GM23338 (cell line): ENCODE measurements at regions not wholly inside any gene's neighbourhood (a gene's known extent, or its start where the extent isn't known, plus 50 kb on each side); places are given as distances from the start of the nearest gene placed in this dataset.

Source experiments
- ATAC-seq: fragments of 200-7000 bp; cut with Tn5 transposase; 3 replicates; pipeline ENCODE4 v1.9.1; 2020
- DNase-seq: peaks from one replicate; pipeline ENCODE4 v3.0.0-alpha.2; 2015; ENCODE audit warnings: low spot score
- H2AFZ ChIP-seq: fragments of 200-600 bp; sonication (generic); 2 replicates; pipeline ENCODE4 v1.8.0; 2016; ENCODE audit warnings: antibody characterized with exemption, mild to moderate bottlenecking, moderate library complexity
- H3F3A ChIP-seq: fragments of 200-600 bp; sonication (generic); replicated peaks from 2 replicates; pipeline ENCODE4 v1.8.0; 2017; ENCODE audit warnings: antibody characterized with exemption, mixed run types, low read depth
- H3K27ac ChIP-seq: fragments of 200-600 bp; sonication (generic); 2 replicates; pipeline ENCODE4 v1.6.1; 2016; ENCODE audit warnings: low read depth
- H3K27me3 ChIP-seq: fragments of 200-600 bp; sonication (generic); 2 replicates; pipeline ENCODE4 v1.8.0; 2016; ENCODE audit warnings: mild to moderate bottlenecking, mixed run types, moderate library complexity; ENCODE audit not compliant: insufficient read depth
- H3K36me3 ChIP-seq: fragments of 200-600 bp; sonication (generic); 2 replicates; pipeline ENCODE4 v1.8.0; 2016; ENCODE audit warnings: mild to moderate bottlenecking; ENCODE audit not compliant: insufficient read depth
- H3K4me1 ChIP-seq: fragments of 200-600 bp; sonication (generic); 2 replicates; pipeline ENCODE4 v1.8.0; 2016; ENCODE audit warnings: mild to moderate bottlenecking, moderate library complexity; ENCODE audit not compliant: insufficient read depth
- H3K4me2 ChIP-seq: fragments of 200-600 bp; sonication (generic); 2 replicates; pipeline ENCODE4 v1.7.1; 2017; ENCODE audit warnings: mixed run types
- H3K4me3 ChIP-seq: fragments of 200-600 bp; sonication (generic); 2 replicates; pipeline ENCODE4 v1.6.1; 2016; ENCODE audit warnings: mixed run types
- H3K79me2 ChIP-seq: fragments of 200-600 bp; sonication (generic); replicated peaks from 2 replicates; pipeline ENCODE4 v1.8.0; 2017; ENCODE audit warnings: mild to moderate bottlenecking; ENCODE audit not compliant: insufficient read depth
- H3K9me2 ChIP-seq: fragments of 200-600 bp; sonication (generic); 2 replicates; pipeline ENCODE4 v1.8.0; 2017; ENCODE audit not compliant: insufficient read depth
- H4K20me1 ChIP-seq: fragments of 200-600 bp; sonication (generic); replicated peaks from 2 replicates; pipeline ENCODE4 v1.8.0; 2017; ENCODE audit warnings: mild to moderate bottlenecking; ENCODE audit not compliant: insufficient read depth
- H3K27ac Mint-ChIP-seq: 2 replicates; pipeline ENCODE4 v1.8.0; 2020; ENCODE audit warnings: inconsistent platforms, mild to moderate bottlenecking, moderate library complexity, mixed read lengths
- H3K27me3 Mint-ChIP-seq: 3 replicates; pipeline ENCODE4 v1.8.0; 2022; ENCODE audit warnings: low read depth, mild to moderate bottlenecking, moderate library complexity, mixed read lengths, inconsistent platforms; ENCODE audit not compliant: insufficient read depth, poor library complexity
- H3K36me3 Mint-ChIP-seq: 3 replicates; pipeline ENCODE4 v1.8.0; 2021; ENCODE audit warnings: low read depth, mild to moderate bottlenecking, inconsistent platforms, moderate library complexity, mixed read lengths
- H3K4me1 Mint-ChIP-seq: 3 replicates; pipeline ENCODE4 v1.8.0; 2020; ENCODE audit warnings: mild to moderate bottlenecking, inconsistent platforms, mixed read lengths
- H3K4me3 Mint-ChIP-seq: 3 replicates; pipeline ENCODE4 v1.8.0; 2021; ENCODE audit warnings: moderate library complexity, mild to moderate bottlenecking, inconsistent platforms, mixed read lengths
- H3K9me3 Mint-ChIP-seq: 3 replicates; pipeline ENCODE4 v1.8.0; 2020; ENCODE audit warnings: moderate library complexity, mild to moderate bottlenecking, inconsistent platforms, mixed read lengths
- CREB1 ChIP-seq: fragments of 250-450 bp; sonication (Bioruptor Pico); IDR thresholded peaks from 2 replicates; pipeline ENCODE4 v1.5.0; 2020; ENCODE audit warnings: low read depth, mild to moderate bottlenecking, moderate library complexity
- EZH2 ChIP-seq: fragments of 200-600 bp; sonication (generic); IDR thresholded peaks from one replicate; pipeline ENCODE4 v1.8.0; 2017; ENCODE audit warnings: antibody characterized with exemption, mild to moderate bottlenecking, low read depth; ENCODE audit not compliant: unreplicated experiment
- EZH2phosphoT487 ChIP-seq: fragments of 200-600 bp; sonication (generic); IDR thresholded peaks from one replicate; pipeline ENCODE4 v1.8.1; 2018; ENCODE audit warnings: antibody characterized with exemption; ENCODE audit not compliant: unreplicated experiment
- JUNB ChIP-seq: IDR thresholded peaks from one replicate; pipeline ENCODE4 v1.6.1; 2016; ENCODE audit warnings: antibody characterized with exemption; ENCODE audit not compliant: unreplicated experiment
- NANOG ChIP-seq: IDR thresholded peaks from 2 replicates; pipeline ENCODE4 v1.6.1; 2016; ENCODE audit warnings: antibody characterized with exemption, borderline replicate concordance
- POLR2AphosphoS5 ChIP-seq: IDR thresholded peaks from 2 replicates; pipeline ENCODE4 v1.6.1; 2016; ENCODE audit warnings: antibody characterized with exemption, low read depth
- STAT1 ChIP-seq: IDR thresholded peaks from one replicate; pipeline ENCODE4 v1.6.1; 2016; ENCODE audit warnings: antibody characterized with exemption; ENCODE audit not compliant: unreplicated experiment
- ZNF114 ChIP-seq: fragments of 250-450 bp; sonication (Bioruptor Pico); IDR thresholded peaks from 2 replicates; pipeline ENCODE4 v1.5.0; 2020; ENCODE audit warnings: mild to moderate bottlenecking, moderate library complexity
- ZNF331 ChIP-seq: fragments of 250-450 bp; sonication (Bioruptor Pico); IDR thresholded peaks from 2 replicates; pipeline ENCODE4 v1.5.0; 2020; ENCODE audit warnings: low read depth, mild to moderate bottlenecking, moderate library complexity
- TF ChIP-seq, protein P1 (sequence below): IDR thresholded peaks from one replicate; pipeline ENCODE4 v1.6.1; 2018; ENCODE audit warnings: antibody characterized with exemption; ENCODE audit not compliant: unreplicated experiment

DNA sequence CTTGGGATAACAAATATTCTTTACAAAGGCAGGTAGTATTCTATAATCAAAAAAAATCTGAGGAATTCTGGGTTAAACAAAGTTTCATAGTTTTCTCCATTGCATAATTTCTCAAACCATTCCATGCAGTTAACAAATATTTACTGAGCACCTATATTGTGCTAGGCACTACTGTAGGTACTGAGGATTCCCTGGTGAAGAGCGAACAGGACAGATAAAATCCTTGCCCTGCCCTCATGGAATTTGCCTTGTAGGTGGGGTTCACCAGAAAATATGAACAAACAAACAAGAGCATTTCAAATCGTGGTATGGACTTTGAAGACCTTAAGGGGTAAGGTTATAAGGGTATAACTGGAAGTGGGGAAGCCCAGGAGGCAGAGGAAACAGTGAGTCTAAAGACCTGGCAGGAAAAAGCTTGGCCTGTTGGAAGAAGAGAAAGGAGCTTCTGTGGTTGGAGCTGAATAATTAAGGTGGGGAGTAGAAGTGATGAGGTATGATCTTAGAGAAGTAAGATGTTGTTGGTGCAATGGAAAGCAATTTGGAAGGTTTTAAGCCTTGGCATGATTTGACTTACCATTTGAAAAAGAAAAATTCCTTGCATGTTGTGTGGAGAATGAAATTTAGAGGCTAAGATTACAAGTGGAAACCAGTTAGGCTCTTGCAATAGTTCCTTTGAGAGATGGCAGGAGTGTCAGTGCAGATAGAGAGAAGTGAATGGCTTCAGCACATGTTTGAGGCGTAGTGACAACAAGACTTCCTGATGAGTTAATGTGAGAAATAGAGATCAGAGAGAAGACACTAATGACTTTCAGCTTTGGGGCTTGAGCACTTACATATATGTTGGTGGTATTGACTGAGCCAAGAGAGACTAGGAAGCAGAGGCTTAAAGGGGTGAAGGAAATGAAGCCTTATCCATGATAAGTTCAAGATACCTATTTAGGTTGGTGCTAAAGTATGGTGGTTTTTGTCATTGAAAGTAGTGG, 55.7 kb upstream of the PICALM start:
- H3K4me3 ChIP-seq: no peak overlapping the region
- H3K27me3 Mint-ChIP-seq: peaks cover 3% of the 10 kb centered on the region
- H3K4me1 Mint-ChIP-seq: no peaks in the 10 kb centered on the region
- H3K27me3 ChIP-seq: no peaks in the 10 kb centered on the region
- no peak for DNase-seq
- no peak overlapping the region for H3K4me2 ChIP-seq
- H2AFZ ChIP-seq: no peak overlapping the region
- no peak overlapping the region for H3K27ac ChIP-seq
- H3K9me2 ChIP-seq: 0 out of 2 replicates have a peak, but pooled peaks cover 8% of the 10 kb centered on the region
- H3K79me2 ChIP-seq: no peaks in the 10 kb centered on the region
- H4K20me1 ChIP-seq: no peaks in the 10 kb centered on the region
- no peaks in the 10 kb centered on the region for H3F3A ChIP-seq
- no peaks in the 10 kb centered on the region for H3K36me3 ChIP-seq
- no peaks in the 10 kb centered on the region for H3K9me3 Mint-ChIP-seq
- ATAC-seq: no peak
- no peak overlapping the region for H3K4me3 Mint-ChIP-seq
- H3K4me1 ChIP-seq: no peaks in the 10 kb centered on the region
- no peaks in the 10 kb centered on the region for H3K36me3 Mint-ChIP-seq
- no peak for TF ChIP-seq JUNB
- TF ChIP-seq, protein P1, sequence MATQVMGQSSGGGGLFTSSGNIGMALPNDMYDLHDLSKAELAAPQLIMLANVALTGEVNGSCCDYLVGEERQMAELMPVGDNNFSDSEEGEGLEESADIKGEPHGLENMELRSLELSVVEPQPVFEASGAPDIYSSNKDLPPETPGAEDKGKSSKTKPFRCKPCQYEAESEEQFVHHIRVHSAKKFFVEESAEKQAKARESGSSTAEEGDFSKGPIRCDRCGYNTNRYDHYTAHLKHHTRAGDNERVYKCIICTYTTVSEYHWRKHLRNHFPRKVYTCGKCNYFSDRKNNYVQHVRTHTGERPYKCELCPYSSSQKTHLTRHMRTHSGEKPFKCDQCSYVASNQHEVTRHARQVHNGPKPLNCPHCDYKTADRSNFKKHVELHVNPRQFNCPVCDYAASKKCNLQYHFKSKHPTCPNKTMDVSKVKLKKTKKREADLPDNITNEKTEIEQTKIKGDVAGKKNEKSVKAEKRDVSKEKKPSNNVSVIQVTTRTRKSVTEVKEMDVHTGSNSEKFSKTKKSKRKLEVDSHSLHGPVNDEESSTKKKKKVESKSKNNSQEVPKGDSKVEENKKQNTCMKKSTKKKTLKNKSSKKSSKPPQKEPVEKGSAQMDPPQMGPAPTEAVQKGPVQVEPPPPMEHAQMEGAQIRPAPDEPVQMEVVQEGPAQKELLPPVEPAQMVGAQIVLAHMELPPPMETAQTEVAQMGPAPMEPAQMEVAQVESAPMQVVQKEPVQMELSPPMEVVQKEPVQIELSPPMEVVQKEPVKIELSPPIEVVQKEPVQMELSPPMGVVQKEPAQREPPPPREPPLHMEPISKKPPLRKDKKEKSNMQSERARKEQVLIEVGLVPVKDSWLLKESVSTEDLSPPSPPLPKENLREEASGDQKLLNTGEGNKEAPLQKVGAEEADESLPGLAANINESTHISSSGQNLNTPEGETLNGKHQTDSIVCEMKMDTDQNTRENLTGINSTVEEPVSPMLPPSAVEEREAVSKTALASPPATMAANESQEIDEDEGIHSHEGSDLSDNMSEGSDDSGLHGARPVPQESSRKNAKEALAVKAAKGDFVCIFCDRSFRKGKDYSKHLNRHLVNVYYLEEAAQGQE: no peak
- TF ChIP-seq POLR2AphosphoS5: no peak
- TF ChIP-seq ZNF114 (CRISPR knock-in tag): no peak
- no peak for TF ChIP-seq CREB1 (CRISPR knock-in tag)
- TF ChIP-seq ZNF331: no peak
- H3K27ac Mint-ChIP-seq: no peak overlapping the region

DNA sequence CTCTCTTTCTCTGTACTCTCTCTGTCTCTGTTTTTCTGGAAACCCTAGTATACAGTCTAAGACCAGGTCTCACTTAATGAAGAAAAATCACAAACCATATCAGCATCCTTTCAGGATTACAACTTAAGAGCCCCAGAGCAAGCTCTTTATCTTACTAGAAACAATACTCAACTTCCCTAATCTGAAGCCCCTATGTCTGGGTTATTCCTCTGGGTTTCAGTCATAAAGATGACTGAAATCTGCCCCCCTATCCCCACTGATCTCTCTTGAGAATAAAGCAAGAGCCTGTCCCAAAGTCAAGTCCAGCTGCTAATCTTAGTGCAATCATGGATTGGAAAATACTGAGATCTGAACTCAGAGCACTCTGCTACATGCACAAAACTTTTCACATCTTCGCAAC, 53.9 kb upstream of the PICALM start:
- Histone ChIP-seq H2AFZ (peak overlapping the region; percentile 78), H3K36me3 (no peaks in the 10 kb centered on the region), H3K4me3 (no peak overlapping the region), H3K4me2 (no peak overlapping the region), H3K27ac (no peak overlapping the region), H3K79me2 (no peaks in the 10 kb centered on the region), H4K20me1 (no peaks in the 10 kb centered on the region), H3K27me3 (no peaks in the 10 kb centered on the region), H3K9me2 (0 out of 2 replicates have a peak, but pooled peaks cover 6% of the 10 kb centered on the region), H3K4me1 (no peaks in the 10 kb centered on the region), H3F3A (no peaks in the 10 kb centered on the region)
- Mint-ChIP-seq H3K27me3 (peaks cover 3% of the 10 kb centered on the region), H3K27ac (no peak overlapping the region), H3K36me3 (no peaks in the 10 kb centered on the region), H3K4me1 (no peaks in the 10 kb centered on the region), H3K4me3 (no peak overlapping the region), H3K9me3 (no peaks in the 10 kb centered on the region)
- no peak for DNase-seq
- ATAC-seq: no peak
- TF ChIP-seq, protein P1: no peak
- TF ChIP-seq NANOG (no peak), EZH2phosphoT487 (no peak), STAT1 (no peak), CREB1 (CRISPR knock-in tag) (no peak), ZNF114 (CRISPR knock-in tag) (no peak), EZH2 (no peak), POLR2AphosphoS5 (no peak)
